PC-9 (cell line): ENCODE measurements at regions not wholly inside any gene's neighbourhood (a gene's known extent, or its start where the extent isn't known, plus 50 kb on each side); places are given as distances from the start of the nearest gene placed in this dataset.

Experiments
- EZH2 ChIP-seq: fragments of 200-600 bp; sonication (generic); IDR thresholded peaks from 2 replicates; pipeline ENCODE4 v1.8.0; 2017; ENCODE audit warnings: antibody characterized with exemption, low read depth
- TF ChIP-seq, protein P1 (sequence below): fragments of 200-600 bp; sonication (generic); conservative IDR thresholded peaks from 2 replicates; pipeline ENCODE4 v1.6.1; 2017; ENCODE audit warnings: mixed run types, antibody characterized with exemption, mild to moderate bottlenecking, moderate library complexity

- TF ChIP-seq, protein P1, sequence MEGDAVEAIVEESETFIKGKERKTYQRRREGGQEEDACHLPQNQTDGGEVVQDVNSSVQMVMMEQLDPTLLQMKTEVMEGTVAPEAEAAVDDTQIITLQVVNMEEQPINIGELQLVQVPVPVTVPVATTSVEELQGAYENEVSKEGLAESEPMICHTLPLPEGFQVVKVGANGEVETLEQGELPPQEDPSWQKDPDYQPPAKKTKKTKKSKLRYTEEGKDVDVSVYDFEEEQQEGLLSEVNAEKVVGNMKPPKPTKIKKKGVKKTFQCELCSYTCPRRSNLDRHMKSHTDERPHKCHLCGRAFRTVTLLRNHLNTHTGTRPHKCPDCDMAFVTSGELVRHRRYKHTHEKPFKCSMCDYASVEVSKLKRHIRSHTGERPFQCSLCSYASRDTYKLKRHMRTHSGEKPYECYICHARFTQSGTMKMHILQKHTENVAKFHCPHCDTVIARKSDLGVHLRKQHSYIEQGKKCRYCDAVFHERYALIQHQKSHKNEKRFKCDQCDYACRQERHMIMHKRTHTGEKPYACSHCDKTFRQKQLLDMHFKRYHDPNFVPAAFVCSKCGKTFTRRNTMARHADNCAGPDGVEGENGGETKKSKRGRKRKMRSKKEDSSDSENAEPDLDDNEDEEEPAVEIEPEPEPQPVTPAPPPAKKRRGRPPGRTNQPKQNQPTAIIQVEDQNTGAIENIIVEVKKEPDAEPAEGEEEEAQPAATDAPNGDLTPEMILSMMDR, result no peak
- no peak for TF ChIP-seq EZH2
Observed at GRCh38 chr1:18580691-18581419, 49.8 kb upstream of the PAX7 start.
